HFFc6 (cell line): ENCODE measurements at regions not wholly inside any gene's neighbourhood (a gene's known extent, or its start where the extent isn't known, plus 50 kb on each side); places are given as distances from the start of the nearest gene placed in this dataset.
"Not testable (repeated sequence)": the region's sequence is repeated elsewhere in the genome, so short reads cannot be mapped to it uniquely, and the experiment has no call there.

Experiments
- DNase-seq: peaks from one replicate; pipeline ENCODE4 v3.0.0-alpha.2; 2018
- H3K27ac Mint-ChIP-seq: 2 replicates; pipeline ENCODE4 v1.8.0; 2020; ENCODE audit warnings: mild to moderate bottlenecking, mixed read lengths
- H3K27me3 Mint-ChIP-seq: 2 replicates; pipeline ENCODE4 v1.8.0; 2021; ENCODE audit warnings: mild to moderate bottlenecking, moderate library complexity, mixed read lengths; ENCODE audit not compliant: insufficient read depth
- H3K36me3 Mint-ChIP-seq: 2 replicates; pipeline ENCODE4 v1.8.0; 2021; ENCODE audit warnings: low read depth, mixed read lengths
- H3K4me1 Mint-ChIP-seq: 2 replicates; pipeline ENCODE4 v1.8.0; 2020; ENCODE audit warnings: low read depth, mixed read lengths
- H3K4me3 Mint-ChIP-seq: 2 replicates; pipeline ENCODE4 v1.8.0; 2020; ENCODE audit warnings: mild to moderate bottlenecking, moderate library complexity, mixed read lengths
- H3K9me3 Mint-ChIP-seq: 2 replicates; pipeline ENCODE4 v1.8.0; 2020; ENCODE audit warnings: mild to moderate bottlenecking, mixed read lengths
- TF ChIP-seq, protein P1 (sequence below): fragments of 200-600 bp; sonication (generic); IDR thresholded peaks from 2 replicates; pipeline ENCODE4 v1.5.0; 2021; ENCODE audit warnings: antibody characterized with exemption, mild to moderate bottlenecking

DNA sequence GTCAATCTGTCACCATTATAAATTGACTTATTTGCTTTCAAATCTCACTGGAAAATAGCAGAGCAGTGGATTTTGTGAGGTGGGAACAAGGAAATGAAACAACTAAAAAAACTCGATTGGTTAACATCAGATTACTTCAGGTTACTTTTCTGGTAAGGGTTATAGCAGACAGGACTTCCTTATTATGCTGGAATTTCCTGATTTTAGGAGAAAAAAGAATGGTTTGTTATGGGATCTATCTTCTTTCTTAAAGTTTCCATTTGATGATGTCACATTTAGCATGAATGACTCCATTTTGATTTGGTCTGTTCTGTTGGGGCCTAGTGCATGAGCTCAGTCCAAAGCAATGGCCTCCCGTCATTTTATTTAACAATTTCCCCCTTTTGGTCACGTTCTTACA lies 210.6 kb downstream of the KCNJ2 start:
- H3K36me3 Mint-ChIP-seq, result no peaks in the 10 kb centered on the region; the same call in 1 of the 2 replicates
- TF ChIP-seq, protein P1, sequence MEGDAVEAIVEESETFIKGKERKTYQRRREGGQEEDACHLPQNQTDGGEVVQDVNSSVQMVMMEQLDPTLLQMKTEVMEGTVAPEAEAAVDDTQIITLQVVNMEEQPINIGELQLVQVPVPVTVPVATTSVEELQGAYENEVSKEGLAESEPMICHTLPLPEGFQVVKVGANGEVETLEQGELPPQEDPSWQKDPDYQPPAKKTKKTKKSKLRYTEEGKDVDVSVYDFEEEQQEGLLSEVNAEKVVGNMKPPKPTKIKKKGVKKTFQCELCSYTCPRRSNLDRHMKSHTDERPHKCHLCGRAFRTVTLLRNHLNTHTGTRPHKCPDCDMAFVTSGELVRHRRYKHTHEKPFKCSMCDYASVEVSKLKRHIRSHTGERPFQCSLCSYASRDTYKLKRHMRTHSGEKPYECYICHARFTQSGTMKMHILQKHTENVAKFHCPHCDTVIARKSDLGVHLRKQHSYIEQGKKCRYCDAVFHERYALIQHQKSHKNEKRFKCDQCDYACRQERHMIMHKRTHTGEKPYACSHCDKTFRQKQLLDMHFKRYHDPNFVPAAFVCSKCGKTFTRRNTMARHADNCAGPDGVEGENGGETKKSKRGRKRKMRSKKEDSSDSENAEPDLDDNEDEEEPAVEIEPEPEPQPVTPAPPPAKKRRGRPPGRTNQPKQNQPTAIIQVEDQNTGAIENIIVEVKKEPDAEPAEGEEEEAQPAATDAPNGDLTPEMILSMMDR, result no peak
- H3K4me3 Mint-ChIP-seq, result no peak overlapping the region
- no peaks in the 10 kb centered on the region for H3K27me3 Mint-ChIP-seq
- no peak overlapping the region for H3K27ac Mint-ChIP-seq
- H3K4me1 Mint-ChIP-seq, result no peaks in the 10 kb centered on the region
- DNase-seq, result no peak
- peaks cover 28% of the 10 kb centered on the region for H3K9me3 Mint-ChIP-seq

DNA sequence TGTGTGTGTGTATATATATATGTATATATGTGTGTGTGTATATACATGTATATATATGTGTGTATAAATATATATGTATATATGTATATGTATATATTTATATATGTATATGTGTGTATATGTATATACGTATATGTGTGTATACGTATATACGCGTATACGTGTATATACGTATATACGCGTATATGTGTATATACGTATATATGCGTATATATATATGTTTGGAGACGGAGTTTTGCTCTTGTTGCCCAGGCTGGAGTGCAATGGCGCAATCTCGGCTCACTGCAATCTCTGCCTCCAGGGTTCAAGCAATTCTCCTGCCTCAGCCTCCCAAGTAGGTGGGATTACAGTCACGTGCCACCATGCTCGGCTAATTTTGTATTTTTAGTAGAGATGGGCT lies 212.6 kb downstream of the KCNJ2 start:
- H3K27me3 Mint-ChIP-seq, H3K36me3 Mint-ChIP-seq, H3K27ac Mint-ChIP-seq, H3K4me1 Mint-ChIP-seq, H3K4me3 Mint-ChIP-seq, DNase-seq: not testable (repeated sequence)
- peaks cover 27% of the 10 kb centered on the region for H3K9me3 Mint-ChIP-seq

DNA sequence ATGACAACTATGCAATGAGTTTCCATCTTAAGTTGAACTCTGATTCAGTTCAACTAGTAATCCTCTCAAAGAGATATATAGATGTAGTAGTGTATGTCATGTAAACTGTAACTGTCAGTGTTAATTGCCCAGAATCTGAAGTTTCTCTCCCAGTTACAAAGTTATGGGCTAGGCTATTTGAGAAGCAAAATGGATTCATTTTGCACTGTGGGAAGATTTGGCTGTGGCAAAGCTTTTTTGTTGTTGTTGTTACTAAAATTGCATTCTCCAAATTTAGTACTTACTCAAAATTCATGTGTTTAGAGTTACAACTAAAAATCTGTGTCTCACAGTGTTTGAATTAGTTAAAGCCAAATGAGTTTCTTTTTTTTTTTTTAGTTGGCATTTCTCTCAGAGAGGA lies 219.0 kb downstream of the KCNJ2 start:
- Mint-ChIP-seq H3K36me3 (no peaks in the 10 kb centered on the region), H3K27me3 (no peaks in the 10 kb centered on the region), H3K27ac (no peak overlapping the region), H3K9me3 (peaks cover 23% of the 10 kb centered on the region), H3K4me1 (no peaks in the 10 kb centered on the region), H3K4me3 (no peak overlapping the region)
- no peak for DNase-seq
- TF ChIP-seq, protein P1, result no peak

DNA sequence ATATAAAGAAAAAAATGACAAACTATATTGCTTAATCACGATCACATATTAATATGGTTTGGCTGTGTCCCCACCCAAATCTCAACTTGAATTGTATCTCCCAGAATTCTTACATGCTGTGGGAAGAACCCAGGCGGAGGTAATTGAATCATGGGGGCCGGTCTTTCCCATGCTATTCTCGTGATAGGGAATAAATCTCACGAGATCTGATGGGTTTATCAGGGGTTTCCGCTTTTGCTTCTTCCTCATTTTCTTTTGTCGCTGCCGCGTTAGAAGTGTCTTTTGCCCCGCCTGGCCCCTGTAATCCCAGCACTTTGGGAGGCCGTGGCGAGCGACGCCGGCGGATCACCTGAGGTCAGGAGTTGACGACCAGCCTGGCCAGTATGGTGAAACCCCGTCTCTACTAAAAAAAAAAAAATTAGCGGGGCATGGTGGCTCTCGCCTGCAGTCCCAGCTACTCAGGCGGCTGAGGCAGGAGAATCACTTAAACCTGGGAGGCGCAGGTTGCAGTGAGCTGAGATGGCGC lies 220.0 kb downstream of the KCNJ2 start:
- not testable (repeated sequence) for H3K4me1 Mint-ChIP-seq, H3K36me3 Mint-ChIP-seq, H3K27me3 Mint-ChIP-seq, DNase-seq, H3K27ac Mint-ChIP-seq, H3K4me3 Mint-ChIP-seq
- H3K9me3 Mint-ChIP-seq, result peaks cover 23% of the 10 kb centered on the region

DNA sequence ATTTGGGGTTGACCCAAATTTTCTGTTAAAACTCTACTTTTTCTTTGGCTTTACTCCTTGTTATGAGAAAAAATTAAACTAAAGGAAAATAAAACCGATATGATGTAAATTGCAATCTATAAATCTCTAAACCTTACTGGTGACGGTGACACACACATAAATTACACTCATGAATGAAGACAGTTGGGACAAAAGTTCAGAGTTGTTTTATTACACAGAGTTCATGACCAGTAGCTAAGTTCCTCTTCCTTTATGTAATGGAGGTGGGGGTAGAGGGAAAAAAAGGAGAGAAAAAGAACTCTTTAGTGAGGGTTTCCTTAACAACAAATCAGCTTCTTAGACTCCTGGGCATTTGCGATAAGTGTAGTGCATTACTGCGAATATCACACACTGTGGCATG lies 220.7 kb downstream of the KCNJ2 start:
- Mint-ChIP-seq H3K9me3 (peaks cover 21% of the 10 kb centered on the region), H3K36me3 (no peaks in the 10 kb centered on the region), H3K27ac (no peak overlapping the region), H3K4me3 (no peak overlapping the region), H3K27me3 (no peaks in the 10 kb centered on the region), H3K4me1 (no peaks in the 10 kb centered on the region)
- TF ChIP-seq, protein P1, result no peak
- DNase-seq, result no peak

DNA sequence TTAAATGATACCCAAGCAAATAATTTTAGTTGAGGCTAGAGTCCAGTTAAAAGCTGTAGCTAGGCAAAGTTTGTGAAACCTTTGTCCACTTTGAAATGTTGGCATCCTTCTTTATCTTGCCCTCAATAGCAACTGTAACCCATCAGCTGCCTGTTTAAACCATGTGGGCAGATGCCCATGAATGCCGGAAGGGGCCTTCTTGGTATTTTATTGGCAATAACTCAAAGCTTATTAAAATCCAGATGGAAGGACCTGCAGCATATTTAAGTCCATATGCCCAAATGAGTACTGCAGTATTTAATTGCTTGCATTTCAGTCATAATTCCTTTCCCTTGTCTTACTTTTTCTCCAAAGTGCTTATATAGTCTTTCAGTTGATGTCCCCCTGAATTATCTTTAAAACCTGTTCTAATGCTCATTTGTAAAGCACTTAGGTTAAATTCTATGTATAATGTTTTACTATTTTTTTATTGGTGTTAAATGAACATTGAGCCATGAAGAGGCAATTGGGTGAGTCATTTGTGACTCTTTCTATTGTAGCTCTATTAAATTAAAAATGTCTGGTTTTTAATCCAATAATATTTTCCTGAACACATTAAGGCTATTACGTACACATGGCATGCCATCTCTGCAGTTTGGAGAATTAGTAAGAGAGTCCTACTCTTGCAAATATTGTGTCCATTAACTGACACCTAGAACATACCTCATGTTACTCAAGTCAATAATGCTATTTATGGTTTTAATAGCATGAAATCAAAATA lies 225.3 kb downstream of the KCNJ2 start:
- no peak overlapping the region for H3K4me3 Mint-ChIP-seq
- H3K27ac Mint-ChIP-seq, result no peak overlapping the region
- TF ChIP-seq, protein P1, result no peak
- H3K4me1 Mint-ChIP-seq, result no peaks in the 10 kb centered on the region
- peaks cover 17% of the 10 kb centered on the region for H3K9me3 Mint-ChIP-seq
- H3K27me3 Mint-ChIP-seq, result no peaks in the 10 kb centered on the region
- DNase-seq, result no peak
- no peaks in the 10 kb centered on the region for H3K36me3 Mint-ChIP-seq
